HCT116 (cell line): ENCODE measurements at regions not wholly inside any gene's neighbourhood (a gene's known extent, or its start where the extent isn't known, plus 50 kb on each side); places are given as distances from the start of the nearest gene placed in this dataset.

ENCODE experiments used
- ATAC-seq: fragments of 200-7000 bp; cut with Tn5 transposase; 2 replicates; pipeline ENCODE4 v1.9.1; 2020; ENCODE audit warnings: mild to moderate bottlenecking, moderate library complexity
- BruUV-seq: library from RNA; stranded (reverse); fragments of 400-500 nt; replicated peaks from 2 replicates; lab custom pipeline; 2021; lab: Mats Ljungman, UMichigan
- CTCF ChIA-PET: fragments of 300-600 bp; sonication (Branson Sonifier 250); formaldehyde crosslinking; loops from one replicate; lab custom pipeline; 2021; ENCODE audit warnings: antibody characterized with exemption; lab: Charles Lee
- POLR2A ChIA-PET: fragments of 300-600, 350-600 bp; sonication (Branson Sonifier 250); formaldehyde crosslinking; loops from one replicate; lab custom pipeline; 2021; ENCODE audit warnings: antibody characterized with exemption; lab: Charles Lee
- RAD21 ChIA-PET, 2 experiments: fragments of 300-600 bp; sonication (Branson Sonifier 250); formaldehyde crosslinking; loops; one replicate each; lab custom pipeline; 2023; ENCODE audit warnings: low total read pairs in 2 of 2; ENCODE audit not compliant: uncharacterized antibody in 2 of 2, unreplicated experiment in 2 of 2, low non-redundant PET in 1 of 2; lab: Charles Lee
- DNase-seq: peaks from one replicate; pipeline ENCODE4 v3.0.0-alpha.2; 2010; ENCODE audit warnings: low read depth, low spot score
- H2AFZ ChIP-seq: fragments of 200-600 bp; shearing (Covaris generic), sonication (generic); 2 replicates; pipeline ENCODE4 v1.6.1; 2017; ENCODE audit warnings: low read depth, mixed run types, mixed read lengths, antibody characterized with exemption, low read length; ENCODE audit not compliant: poor library complexity, severe bottlenecking
- H3K27ac ChIP-seq: 2 replicates; pipeline ENCODE4 v1.5.1; 2012; ENCODE audit warnings: low read depth, low read length
- H3K27me3 ChIP-seq: fragments of 200-600 bp; sonication (generic); 2 replicates; pipeline ENCODE4 v1.6.1; 2016; ENCODE audit warnings: mixed run types, low read length, mixed read lengths; ENCODE audit not compliant: insufficient read depth
- H3K36me3 ChIP-seq, 2 experiments: fragments of 200-500 bp in 1 of 2; fragments of 200-600 bp in 1 of 2; sonication (Bioruptor generic) in 1 of 2; sonication (generic) in 1 of 2; 2 replicates each; pipeline versions ENCODE4 v1.5.1 to v1.6.1; 2014 to 2016; ENCODE audit warnings: low read length in 2 of 2, inconsistent platforms in 1 of 2, mixed read lengths in 1 of 2, mixed run types in 1 of 2; ENCODE audit not compliant: insufficient read depth in 2 of 2, control insufficient read depth in 1 of 2
- H3K4me1 ChIP-seq, 2 experiments: fragments of 200-600 bp in 1 of 2; sonication (generic) in 1 of 2; 2 replicates each; pipeline versions ENCODE4 v1.5.1 to v1.6.1; 2012 to 2017; ENCODE audit warnings: low read length in 2 of 2, inconsistent platforms in 1 of 2, mild to moderate bottlenecking in 1 of 2, mixed read lengths in 1 of 2, mixed run types in 1 of 2, moderate library complexity in 1 of 2; ENCODE audit not compliant: insufficient read depth in 2 of 2, control insufficient read depth in 1 of 2
- H3K4me2 ChIP-seq: fragments of 200-600 bp; sonication (generic); 2 replicates; pipeline ENCODE4 v1.6.1; 2017; ENCODE audit warnings: mixed run types, low read length, mixed read lengths
- H3K4me3 ChIP-seq, 2 experiments: fragments of 200-600 bp in 1 of 2; sonication (generic) in 1 of 2; replicated peaks in 1 of 2; 2 replicates each; pipeline ENCODE4 v1.5.1; 2011 to 2016; ENCODE audit warnings: low read length in 2 of 2, control low read depth in 1 of 2, low read depth in 1 of 2, mild to moderate bottlenecking in 1 of 2, mixed read lengths in 1 of 2, mixed run types in 1 of 2
- H3K79me2 ChIP-seq: fragments of 200-600 bp; sonication (generic); 2 replicates; pipeline ENCODE4 v1.6.1; 2017; ENCODE audit warnings: mild to moderate bottlenecking, mixed run types, low read length, moderate library complexity, mixed read lengths; ENCODE audit not compliant: insufficient read depth
- H3K9ac ChIP-seq: fragments of 200-600 bp; sonication (generic); 2 replicates; pipeline ENCODE4 v1.6.1; 2016; ENCODE audit warnings: low read length, mixed read lengths
- H3K9me2 ChIP-seq: fragments of 200-600 bp; sonication (generic), shearing (Covaris generic); 2 replicates; pipeline ENCODE4 v1.6.1; 2017; ENCODE audit warnings: mixed run types, mild to moderate bottlenecking, moderate library complexity; ENCODE audit not compliant: insufficient read depth
- H3K9me3 ChIP-seq, 2 experiments: fragments of 200-500 bp in 1 of 2; fragments of 200-600 bp in 1 of 2; sonication (Bioruptor generic) in 1 of 2; sonication (generic) in 1 of 2; 2 replicates each; pipeline ENCODE4 v1.6.1; 2014 to 2017; ENCODE audit warnings: low read length in 2 of 2, mixed read lengths in 2 of 2, inconsistent platforms in 1 of 2, low read depth in 1 of 2, mild to moderate bottlenecking in 1 of 2, mixed run types in 1 of 2, moderate library complexity in 1 of 2; ENCODE audit not compliant: control insufficient read depth in 1 of 2, insufficient read depth in 1 of 2
- H4K20me1 ChIP-seq: fragments of 200-600 bp; sonication (generic), shearing (Covaris generic); 2 replicates; pipeline ENCODE4 v1.6.1; 2017; ENCODE audit warnings: mixed run types, mild to moderate bottlenecking, moderate library complexity; ENCODE audit not compliant: insufficient read depth
- ATF3 ChIP-seq: IDR thresholded peaks from 2 replicates; pipeline ENCODE4 v1.6.1; 2012
- CBX3 ChIP-seq: IDR thresholded peaks from 2 replicates; pipeline ENCODE4 v1.6.1; 2012; ENCODE audit warnings: low read depth
- CTCF ChIP-seq, 3 experiments: fragments of 200-600 bp in 1 of 3; sonication (generic) in 1 of 3; IDR thresholded peaks in 2 of 3; conservative IDR thresholded peaks in 1 of 3; 2 replicates each; pipeline ENCODE4 v1.5.1; 2012 to 2017; ENCODE audit warnings: low read depth in 2 of 3, low read length in 2 of 3, antibody characterized with exemption in 1 of 3, borderline replicate concordance in 1 of 3, control low read depth in 1 of 3, mild to moderate bottlenecking in 1 of 3, mixed read lengths in 1 of 3, mixed run types in 1 of 3, moderate library complexity in 1 of 3; ENCODE audit not compliant: insufficient read depth in 1 of 3
- EGR1 ChIP-seq: IDR thresholded peaks from 2 replicates; pipeline ENCODE4 v1.6.1; 2012; ENCODE audit warnings: low read depth
- ELF1 ChIP-seq: IDR thresholded peaks from 2 replicates; pipeline ENCODE4 v1.6.1; 2012; ENCODE audit warnings: low read depth, borderline replicate concordance
- EZH2 ChIP-seq: fragments of 200-600 bp; sonication (generic); IDR thresholded peaks from 2 replicates; pipeline ENCODE4 v1.6.1; 2017; ENCODE audit warnings: antibody characterized with exemption, mixed run types
- EZH2phosphoT487 ChIP-seq: fragments of 200-600 bp; IDR thresholded peaks from 2 replicates; pipeline ENCODE4 v1.6.1; 2018; ENCODE audit warnings: antibody characterized with exemption, borderline replicate concordance
- FOSL1 ChIP-seq: IDR thresholded peaks from 2 replicates; pipeline ENCODE4 v1.6.1; 2012; ENCODE audit warnings: low read depth
- JUND ChIP-seq: IDR thresholded peaks from 2 replicates; pipeline ENCODE4 v1.6.1; 2012
- MAX ChIP-seq: IDR thresholded peaks from 2 replicates; pipeline ENCODE4 v1.6.1; 2012
- POLR2A ChIP-seq: IDR thresholded peaks from 2 replicates; pipeline ENCODE4 v1.7.0; 2011; ENCODE audit warnings: borderline replicate concordance; ENCODE audit not compliant: insufficient read depth, insufficient read length; ENCODE audit errors: extremely low read depth
- REST ChIP-seq: IDR thresholded peaks from 2 replicates; pipeline ENCODE4 v1.6.1; 2012; ENCODE audit warnings: low read depth
- SIN3A ChIP-seq: IDR thresholded peaks from 2 replicates; pipeline ENCODE4 v1.6.1; 2012; ENCODE audit warnings: low read depth
- SP1 ChIP-seq: IDR thresholded peaks from 2 replicates; pipeline ENCODE4 v1.6.1; 2012; ENCODE audit warnings: low read depth
- SRF ChIP-seq: IDR thresholded peaks from 2 replicates; pipeline ENCODE4 v1.6.1; 2012; ENCODE audit warnings: low read depth
- ZBTB33 ChIP-seq: IDR thresholded peaks from 2 replicates; pipeline ENCODE4 v1.6.1; 2011; ENCODE audit warnings: mild to moderate bottlenecking, low read length, moderate library complexity; ENCODE audit not compliant: insufficient replicate concordance; ENCODE audit errors: extremely low read depth
- ZNF274 ChIP-seq: fragments of 200-500 bp; sonication (Bioruptor generic); IDR thresholded peaks from 2 replicates; pipeline ENCODE4 v1.6.1; 2014; ENCODE audit warnings: mild to moderate bottlenecking, low read depth, low read length, inconsistent platforms
- intact Hi-C: fragments of 100-400 bp; cut with micrococcal nuclease; formaldehyde crosslinking; loops from 2 replicates; pipeline ENCODE4 v1.10.0; 2022

GRCh38 chr14:106813477-106813823 lies 1287.1 kb downstream of the TMEM121 start (continued):
- TF ChIP-seq ATF3 (no peak), SP1 (no peak), EZH2phosphoT487 (no peak), EGR1 (no peak), SRF (no peak), JUND (no peak), ELF1 (no peak), MAX (no peak), FOSL1 (no peak)

- Histone ChIP-seq H3K27ac (no peak overlapping the region), H3K9ac (no peak overlapping the region), H3K4me3 (no peak overlapping the region), H2AFZ (no peak overlapping the region), H3K36me3 (no peaks in the 10 kb centered on the region), H3K9me3 (peaks cover 0 to 18% of the 10 kb centered on the region in 2 experiments; a peak in 2 of 4 replicates), H3K27me3 (no peaks in the 10 kb centered on the region), H3K9me2 (no peaks in the 10 kb centered on the region), H3K79me2 (no peaks in the 10 kb centered on the region), H3K4me2 (no peak overlapping the region), H4K20me1 (no peaks in the 10 kb centered on the region), H3K4me1 (no peaks in the 10 kb centered on the region)
- ChIA-PET RAD21 (no interaction called here), POLR2A (no interaction called here), CTCF (no interaction called here)
- no TSS peak for BruUV-seq
- DNase-seq (no peak), ATAC-seq (no peak)
- intact Hi-C loops: no loop called here
- no peak for TF ChIP-seq CBX3
- TF ChIP-seq FOSL1: no peak
- TF ChIP-seq EZH2phosphoT487: no peak
- no peak for TF ChIP-seq ATF3
- no peak for TF ChIP-seq ELF1
- no peak for TF ChIP-seq ZNF274
- no peak for TF ChIP-seq CTCF (IDR thresholded peaks at IDR 0.05 in 2 of 3, conservative IDR thresholded peaks at IDR 0.05 in 1 of 3; ENCODE audit: borderline replicate concordance in 1 of 3, insufficient read depth in 1 of 3, low read depth in 2 of 3, low read length in 2 of 3)
- TF ChIP-seq REST: no peak
- TF ChIP-seq EZH2: no peak
- TF ChIP-seq POLR2A: no peak
- TF ChIP-seq ZBTB33: no peak
- no peak for TF ChIP-seq SIN3A
- no peak for TF ChIP-seq EGR1
- TF ChIP-seq MAX: no peak
- no peak for TF ChIP-seq SP1
Measured at GRCh38 chr14:106820119-106820518, 1293.7 kb downstream of the TMEM121 start.
